HUDEP-2 (cell line): ENCODE measurements at regions not wholly inside any gene's neighbourhood (a gene's known extent, or its start where the extent isn't known, plus 50 kb on each side); places are given as distances from the start of the nearest gene placed in this dataset.
A peak's percentile ranks its signal among the peaks of the same experiment; 100 is the strongest.

Experiments
- DNase-seq, 76 experiments: peaks; one replicate each; lab custom pipeline; 2025; ENCODE audit not compliant: unreplicated experiment in 76 of 76; lab: John Stamatoyannopoulos, UW

- no peak for DNase-seq
Measured at GRCh38 chr2:153043385-153043784, 325.0 kb downstream of the ARL6IP6 start.

GRCh38 chr2:153028626-153029025, 310.2 kb downstream of the ARL6IP6 start:
- no peak for DNase-seq

- no peak for DNase-seq
Measured at GRCh38 chr2:153027533-153027932, 309.1 kb downstream of the ARL6IP6 start.

GRCh38 chr2:153020201-153020600, 301.8 kb downstream of the ARL6IP6 start:
- no peak for DNase-seq

- DNase-seq, result no peak
Measured at GRCh38 chr2:153005071-153005730, 286.8 kb downstream of the ARL6IP6 start.

GRCh38 chr2:153004627-153005026, 286.2 kb downstream of the ARL6IP6 start:
- no peak for DNase-seq

GRCh38 chr2:152974146-152974545, 255.7 kb downstream of the ARL6IP6 start:
- DNase-seq, result no peak

- no peak for DNase-seq
Measured at GRCh38 chr2:152971685-152972084, 253.3 kb downstream of the ARL6IP6 start.

- DNase-seq, result peak in 1 of 76 experiments; percentile 2
Measured at GRCh38 chr2:152962446-152962845, 244.0 kb downstream of the ARL6IP6 start.

GRCh38 chr2:152961351-152961750, 242.9 kb downstream of the ARL6IP6 start:
- DNase-seq, result no peak

GRCh38 chr2:152950126-152950525, 231.7 kb downstream of the ARL6IP6 start:
- DNase-seq, result peak in 1 of 76 experiments; percentile 2

- no peak for DNase-seq
Measured at GRCh38 chr2:152944099-152944498, 225.7 kb downstream of the ARL6IP6 start.

GRCh38 chr2:152942940-152943440, 224.6 kb downstream of the ARL6IP6 start:
- no peak for DNase-seq

GRCh38 chr2:152930501-152930900, 212.1 kb downstream of the ARL6IP6 start:
- DNase-seq, result no peak

GRCh38 chr2:152929628-152930027, 211.2 kb downstream of the ARL6IP6 start:
- no peak for DNase-seq

- peak in 59 of 76 experiments; percentile 1 to 74 (median 38) for DNase-seq
Measured at GRCh38 chr2:152925547-152926448, 207.4 kb downstream of the ARL6IP6 start.

GRCh38 chr2:152924722-152925121, 206.3 kb downstream of the ARL6IP6 start:
- DNase-seq, result no peak

- no peak for DNase-seq
Measured at GRCh38 chr2:152924219-152924618, 205.8 kb downstream of the ARL6IP6 start.

GRCh38 chr2:152920846-152921245, 202.4 kb downstream of the ARL6IP6 start:
- no peak for DNase-seq

GRCh38 chr2:152910970-152911369, 192.6 kb downstream of the ARL6IP6 start:
- DNase-seq, result no peak

- DNase-seq, result no peak
Measured at GRCh38 chr2:152907046-152907445, 188.6 kb downstream of the ARL6IP6 start.

GRCh38 chr2:152894051-152894450, 175.6 kb downstream of the ARL6IP6 start:
- no peak for DNase-seq
